HG03457 (cell line): ENCODE measurements at regions not wholly inside any gene's neighbourhood (a gene's known extent, or its start where the extent isn't known, plus 50 kb on each side); places are given as distances from the start of the nearest gene placed in this dataset.

Experiments
- ATAC-seq: cut with Tn5 transposase; IDR thresholded peaks from one replicate; pipeline ENCODE4 v1.9.1; 2021; ENCODE audit warnings: moderate number of reproducible peaks; ENCODE audit not compliant: unreplicated experiment

DNA sequence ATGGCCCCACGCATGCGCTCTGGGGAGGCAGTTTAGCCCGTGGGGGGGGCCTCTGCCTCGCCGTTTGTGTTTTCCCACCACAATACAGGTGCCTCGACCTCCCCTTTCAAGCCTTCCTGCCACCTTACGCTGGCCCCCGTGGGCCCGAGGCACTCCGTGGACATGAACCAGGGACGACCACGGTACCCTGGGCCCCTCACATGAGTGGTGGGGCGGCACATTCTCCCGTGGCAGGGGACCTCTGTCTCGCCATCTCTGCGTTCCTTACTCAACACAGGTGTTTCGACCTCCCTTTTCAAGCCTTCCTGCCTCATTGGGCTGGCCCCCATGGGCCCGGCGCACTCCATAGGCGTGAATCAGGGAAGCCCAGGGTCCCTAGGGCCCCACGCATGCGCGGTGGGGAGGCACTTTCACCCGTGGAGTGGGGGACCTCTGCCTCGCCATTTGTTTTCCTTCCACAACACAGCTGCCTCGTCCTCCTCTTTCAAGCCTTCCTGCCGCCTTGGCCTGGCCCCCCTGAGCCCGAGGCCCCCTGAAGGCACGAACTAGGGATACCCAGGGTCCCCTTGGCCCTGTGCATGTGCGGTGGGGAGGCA, 339.5 kb downstream of the ALG10 start:
- ATAC-seq: no peak

DNA sequence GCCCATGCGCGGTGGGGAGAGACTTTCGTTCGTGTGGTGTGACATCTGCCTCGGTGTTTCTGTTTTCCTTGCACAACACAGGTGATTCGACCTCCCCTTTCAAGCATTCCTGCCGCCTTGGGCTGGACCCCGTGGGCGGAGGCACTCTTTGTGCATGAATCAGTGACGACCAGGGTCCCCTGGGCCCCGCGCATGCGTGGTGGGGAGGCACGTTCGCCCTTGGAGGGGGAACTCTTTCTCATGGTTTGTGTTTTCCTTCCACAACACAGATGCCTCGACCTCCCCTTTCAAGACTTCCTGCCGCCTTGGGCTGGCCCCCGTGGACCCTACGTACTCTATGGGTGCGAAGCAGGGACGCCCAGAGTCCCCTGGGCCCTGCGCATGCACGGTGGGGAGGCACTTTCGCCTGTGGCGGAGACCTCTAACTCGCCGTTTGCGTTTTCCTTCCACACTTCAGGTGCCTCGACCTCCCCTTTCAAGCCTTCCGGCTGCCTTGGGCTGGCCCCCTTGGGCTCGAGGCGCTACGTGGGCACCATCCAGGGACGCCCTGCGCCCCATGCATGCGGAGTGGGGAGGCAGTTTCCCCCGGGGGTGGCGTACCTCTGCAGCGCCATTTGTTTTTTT, 340.9 kb downstream of the ALG10 start:
- ATAC-seq: no peak

DNA sequence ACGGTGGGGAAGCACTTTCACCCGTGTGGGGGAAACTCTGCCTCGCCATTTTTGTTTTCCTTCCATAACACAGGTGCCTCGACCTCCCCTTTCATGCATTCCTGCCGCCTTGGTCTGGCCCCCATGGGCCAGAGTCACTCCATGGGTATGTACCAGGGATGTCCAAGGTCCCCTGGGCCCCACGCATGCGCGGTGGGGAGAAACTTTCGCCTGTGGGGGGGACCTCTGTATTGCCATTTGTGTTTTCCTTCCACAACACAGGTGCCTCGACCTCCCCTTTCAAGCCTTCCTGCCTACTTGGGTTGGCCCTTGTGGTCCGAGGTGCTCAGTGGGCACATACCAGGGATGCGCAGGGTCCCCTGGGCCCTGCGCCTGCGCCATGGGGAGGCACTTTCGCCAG, 345.8 kb downstream of the ALG10 start:
- ATAC-seq: no peak

DNA sequence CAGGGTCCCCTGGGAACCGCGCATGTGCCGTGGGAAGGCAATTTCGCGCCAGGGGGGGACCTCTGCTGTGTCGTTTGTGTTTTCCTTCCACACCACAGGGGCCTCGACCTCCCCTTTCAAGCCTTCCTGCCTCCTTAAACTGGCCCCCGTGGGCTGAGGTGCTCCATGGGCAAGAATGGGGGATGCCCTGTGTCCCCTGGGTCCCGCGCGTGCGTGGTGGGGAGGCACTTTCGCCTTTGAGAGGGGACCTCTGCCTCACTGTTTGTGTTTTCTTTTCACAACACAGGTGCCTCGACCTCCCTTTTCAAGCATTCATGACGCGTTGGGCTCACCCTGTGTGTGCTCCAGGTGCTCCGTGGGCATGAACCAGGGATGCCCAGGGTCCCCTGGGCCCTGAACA, 348.8 kb downstream of the ALG10 start:
- ATAC-seq: no peak

DNA sequence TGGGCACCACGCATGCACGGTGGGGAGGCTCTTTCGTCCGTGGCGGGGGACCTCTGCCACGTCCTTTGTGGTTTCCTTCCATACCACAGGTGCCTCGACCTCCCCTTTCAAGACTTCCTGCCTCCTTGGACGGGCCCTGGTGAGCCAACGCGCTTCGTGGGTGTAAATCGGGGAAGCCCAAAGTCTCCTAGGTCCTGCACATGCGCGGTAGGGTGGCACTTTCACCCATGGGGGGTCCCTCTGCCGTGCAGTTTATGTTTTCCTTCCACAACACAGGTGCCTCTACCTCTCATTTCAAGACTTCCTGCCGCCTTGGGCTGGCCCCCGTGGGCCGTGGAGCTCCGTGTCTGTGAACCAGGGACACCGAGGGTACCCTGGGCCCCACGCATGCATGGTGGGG, 349.7 kb downstream of the ALG10 start:
- no peak for ATAC-seq

DNA sequence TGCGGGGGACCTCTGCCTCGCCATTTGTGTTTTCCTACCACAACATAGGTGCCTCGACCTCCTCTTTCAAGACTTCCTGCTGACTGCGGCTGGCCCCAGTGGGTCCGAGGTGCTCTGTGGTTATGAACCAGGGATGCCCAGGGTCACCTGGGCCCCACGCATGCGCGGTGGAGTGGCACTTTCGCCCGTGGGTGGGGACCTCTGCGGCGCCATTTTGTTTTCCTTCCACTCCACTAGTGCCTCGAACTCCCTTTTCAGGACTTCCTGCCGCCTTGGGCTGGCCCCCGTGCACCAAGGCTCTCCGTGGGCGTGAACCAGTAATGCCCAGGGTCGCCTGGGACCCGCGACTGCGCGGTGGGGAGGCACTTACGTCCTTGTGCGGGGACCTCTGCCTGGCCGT, 351.6 kb downstream of the ALG10 start:
- no peak for ATAC-seq

DNA sequence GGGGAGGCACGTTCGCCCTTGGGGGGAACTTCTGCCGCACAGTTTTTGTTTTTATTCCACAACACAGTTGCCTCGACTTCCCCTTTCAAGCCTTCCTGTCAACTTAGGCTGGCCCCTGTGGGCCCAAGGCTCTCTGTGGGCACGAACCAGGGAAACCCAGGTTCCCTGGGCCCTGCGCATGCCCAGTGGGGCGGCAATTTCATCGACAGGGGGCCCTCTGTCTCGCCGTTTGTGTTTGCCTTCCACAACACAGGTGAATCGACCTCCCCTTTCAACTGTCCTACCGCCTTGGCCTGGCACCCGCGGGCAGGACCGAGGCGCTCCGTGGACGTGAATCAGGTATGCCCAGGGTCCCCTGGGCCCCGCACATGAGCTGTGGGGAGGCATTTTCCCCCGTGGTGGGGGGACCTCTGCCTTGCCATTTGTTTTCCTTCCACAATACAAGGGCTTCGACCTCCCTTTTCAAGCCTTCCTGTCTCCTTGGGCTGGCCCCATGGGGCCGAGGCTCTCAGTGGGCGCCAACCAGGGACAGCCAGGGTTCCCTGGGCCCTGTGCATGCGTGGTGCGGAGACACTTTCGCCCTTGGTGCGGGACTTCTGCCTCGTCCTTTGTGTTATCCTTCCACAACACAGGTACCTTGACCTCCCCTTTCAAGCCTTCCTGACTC, 354.0 kb downstream of the ALG10 start:
- no peak for ATAC-seq

DNA sequence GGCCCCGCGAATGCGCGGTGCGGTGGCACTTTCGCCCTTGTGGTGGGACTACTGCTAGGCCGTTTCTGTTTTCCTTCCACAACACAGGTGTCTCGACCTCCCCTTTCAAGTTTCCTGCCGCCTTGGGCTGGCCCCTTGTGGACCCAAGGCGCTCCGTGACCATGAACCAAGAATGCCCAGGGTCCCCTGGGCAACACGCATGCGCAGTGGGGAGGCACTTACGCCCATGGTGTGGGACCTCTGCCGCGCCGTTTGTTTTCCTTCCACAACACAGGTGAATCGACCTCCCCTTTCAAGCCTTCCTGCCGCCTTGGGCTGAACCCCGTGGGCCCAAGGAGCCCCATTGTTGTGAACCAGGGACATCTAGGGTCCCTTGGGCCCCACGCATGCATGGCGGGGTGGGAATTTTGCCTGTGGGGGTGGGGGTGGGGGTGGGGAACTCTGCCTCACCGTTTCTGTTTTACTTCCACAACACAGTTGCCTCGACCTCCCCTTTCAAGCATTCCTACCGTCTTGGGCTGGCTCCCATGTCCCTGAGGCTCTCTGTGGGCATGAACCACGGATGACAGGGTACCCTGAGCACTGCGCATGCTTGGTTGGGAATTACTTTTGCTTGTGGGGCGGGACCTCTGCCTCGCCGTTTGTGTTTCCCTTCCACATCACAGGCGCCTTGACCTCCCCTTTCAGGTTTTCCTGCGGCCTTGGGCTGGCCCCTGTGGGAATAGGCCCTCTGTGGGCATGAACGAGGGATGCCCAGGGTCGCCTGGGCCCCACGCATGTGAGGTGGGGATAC, 355.1 kb downstream of the ALG10 start:
- ATAC-seq: no peak

DNA sequence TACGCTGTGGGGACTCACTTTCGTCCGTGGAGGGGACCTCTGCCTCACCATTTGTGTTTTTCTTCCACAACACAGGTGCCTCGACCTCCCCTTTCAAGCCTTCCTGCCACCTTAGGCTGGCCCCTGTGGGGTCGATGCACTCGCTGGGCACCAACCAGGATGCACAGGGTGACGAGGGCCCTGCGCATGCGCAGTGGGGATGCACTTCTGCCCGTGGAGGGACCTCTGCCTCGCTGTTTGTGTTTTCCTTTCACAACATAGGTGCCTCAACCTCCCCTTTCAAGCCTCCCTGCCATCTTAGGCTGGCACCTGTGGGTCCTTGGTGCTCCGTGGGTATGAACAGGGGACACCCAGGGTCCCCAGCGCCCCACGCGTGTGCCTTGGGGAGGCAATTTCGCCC, 356.8 kb downstream of the ALG10 start:
- ATAC-seq: no peak

DNA sequence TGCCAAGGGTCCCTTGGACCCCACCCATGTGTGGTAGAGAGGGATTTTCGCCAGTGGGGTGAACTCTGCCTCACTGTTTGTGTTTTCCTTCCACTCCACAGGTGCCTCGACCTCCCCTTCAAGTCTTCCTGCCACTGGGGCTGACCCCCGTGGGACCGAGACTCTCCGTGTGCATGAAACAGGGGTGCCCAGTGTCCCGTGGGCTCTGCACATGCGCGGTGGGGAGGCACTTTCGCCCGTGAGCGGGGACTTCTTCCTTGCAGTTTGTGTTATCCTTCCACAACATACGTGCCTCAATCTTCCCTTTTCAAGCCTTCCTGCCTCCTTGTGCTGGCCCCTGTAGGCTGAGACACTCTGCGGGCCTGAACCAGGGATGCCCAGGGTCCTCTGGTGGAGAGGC, 362.4 kb downstream of the ALG10 start:
- ATAC-seq: no peak

DNA sequence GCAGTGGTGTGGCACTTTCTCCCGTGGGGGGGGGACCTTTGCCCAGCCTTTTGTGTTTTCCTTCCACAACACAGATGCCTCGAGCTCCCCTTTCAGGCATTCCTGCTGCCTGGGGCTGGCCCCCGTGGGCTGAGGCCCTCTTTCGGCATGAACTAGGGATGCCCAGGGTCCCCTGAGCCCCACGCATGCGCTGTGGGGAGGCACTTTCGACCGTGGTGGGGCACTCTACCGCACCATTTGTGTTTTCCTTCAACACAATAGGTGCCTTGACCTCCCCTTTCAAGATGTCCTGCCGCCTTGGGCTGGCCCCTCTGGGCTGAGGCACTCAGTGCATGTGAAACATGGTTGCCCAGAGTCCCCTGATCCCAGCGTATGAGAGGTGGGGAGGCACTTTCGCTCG, 363.7 kb downstream of the ALG10 start:
- no peak for ATAC-seq

DNA sequence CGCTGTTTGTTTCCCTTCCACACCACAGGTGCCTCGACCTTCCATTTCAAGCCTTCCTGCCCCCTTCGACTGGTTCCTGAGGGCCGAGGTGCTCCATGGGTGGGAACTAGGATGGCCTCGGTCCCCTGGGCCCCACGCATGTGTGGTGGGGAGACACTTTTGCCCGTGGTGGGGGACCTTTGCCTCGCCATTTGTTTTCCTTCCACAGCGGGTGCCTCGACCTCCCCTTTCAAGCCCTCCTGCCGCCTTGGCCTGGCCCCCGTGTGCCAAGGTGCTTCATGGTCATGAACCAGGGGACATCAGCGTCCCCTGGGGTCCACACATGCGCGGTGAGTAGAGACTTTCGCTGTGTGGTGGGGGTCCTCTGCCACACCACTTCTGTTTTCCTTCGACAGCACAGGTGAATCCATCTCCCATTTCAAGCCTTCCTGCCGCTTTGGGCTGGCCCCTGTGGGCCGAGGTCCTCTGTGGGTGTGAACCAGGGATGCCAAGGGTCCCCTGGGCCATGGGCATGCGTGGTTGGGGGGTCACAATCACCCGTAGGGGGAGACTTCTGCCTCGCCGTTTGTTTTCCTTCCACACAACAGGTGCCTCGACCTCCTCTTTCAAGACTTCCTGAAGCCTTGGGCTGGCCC, 364.4 kb downstream of the ALG10 start:
- no peak for ATAC-seq

DNA sequence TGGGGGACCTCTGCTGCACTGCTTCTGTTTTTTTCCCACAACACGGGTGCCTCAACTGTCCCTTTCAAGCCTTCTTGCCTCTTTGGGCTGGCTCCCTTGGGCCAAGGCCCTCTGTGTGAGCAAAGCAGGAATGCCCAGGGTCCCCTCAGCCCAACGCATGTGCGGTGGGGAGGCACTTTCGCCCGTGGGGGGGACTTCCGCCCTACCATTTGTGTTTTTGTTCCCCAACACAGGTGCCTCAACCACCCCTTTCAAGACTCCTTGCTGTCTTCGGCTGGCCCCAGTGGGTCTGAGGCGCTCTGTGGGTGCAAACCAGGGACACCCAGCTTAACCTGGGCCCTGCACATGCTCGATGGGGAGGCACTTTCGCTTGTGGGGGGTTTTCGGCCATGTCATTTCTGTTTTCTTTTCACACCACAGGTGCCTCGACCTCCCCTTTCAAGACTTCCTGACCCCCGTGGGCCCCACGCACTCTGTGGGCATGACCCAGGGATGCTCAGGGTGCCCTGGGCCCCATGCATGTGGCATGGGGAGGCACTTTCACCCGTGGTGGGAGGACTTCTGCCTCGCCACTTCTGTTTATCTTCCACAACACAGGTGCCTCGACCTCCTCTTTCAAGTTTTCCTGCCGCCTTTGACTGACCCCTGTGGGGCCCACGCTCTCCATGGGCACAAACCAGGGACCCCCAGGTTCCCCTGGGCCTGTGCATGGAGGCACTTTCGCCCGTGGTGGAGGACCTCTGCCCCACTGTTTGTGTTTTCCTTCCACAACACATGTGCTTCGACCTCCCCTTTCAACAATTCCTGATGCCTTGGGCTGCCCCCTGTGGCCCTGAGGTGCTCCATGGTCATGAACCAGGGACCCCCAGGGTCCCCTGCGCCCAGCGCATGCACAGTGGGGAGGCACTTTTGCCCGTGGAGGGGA, 365.7 kb downstream of the ALG10 start:
- ATAC-seq: no peak

DNA sequence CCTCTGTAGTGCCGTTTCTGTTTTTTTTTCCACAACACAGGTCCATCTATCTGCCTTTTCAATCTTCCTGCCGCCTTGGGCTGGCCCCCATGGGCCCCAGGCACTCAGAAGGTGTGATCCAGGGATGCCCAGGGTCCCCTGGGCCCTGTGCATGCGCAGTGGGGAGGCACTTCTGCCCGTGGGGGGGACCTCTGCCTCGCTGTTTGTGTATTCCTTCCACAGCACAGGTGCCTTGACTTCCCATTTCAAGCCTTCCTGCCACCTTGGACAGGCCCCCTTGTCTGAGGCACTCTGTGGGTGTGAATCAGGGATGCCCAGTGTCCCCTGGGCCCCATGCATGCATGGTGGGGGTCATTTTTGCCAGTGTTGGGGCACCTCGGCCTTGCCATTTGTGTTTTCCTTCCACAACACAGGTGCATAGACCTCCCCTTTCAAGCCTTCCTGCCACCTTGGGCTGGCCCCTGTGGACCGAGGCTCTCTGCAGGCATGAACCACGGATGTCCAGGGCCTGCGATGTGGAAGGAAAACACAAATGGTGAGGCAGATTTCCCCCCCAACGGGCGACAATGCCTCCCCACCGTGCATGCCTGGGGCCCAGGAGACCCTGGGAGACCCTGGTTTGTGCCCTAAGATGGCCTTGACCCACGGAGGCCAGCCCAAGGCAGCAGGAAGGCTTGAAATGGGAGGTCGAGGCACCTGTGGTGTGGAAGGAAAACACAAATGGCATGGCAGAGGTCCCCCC, 366.5 kb downstream of the ALG10 start:
- no peak for ATAC-seq

DNA sequence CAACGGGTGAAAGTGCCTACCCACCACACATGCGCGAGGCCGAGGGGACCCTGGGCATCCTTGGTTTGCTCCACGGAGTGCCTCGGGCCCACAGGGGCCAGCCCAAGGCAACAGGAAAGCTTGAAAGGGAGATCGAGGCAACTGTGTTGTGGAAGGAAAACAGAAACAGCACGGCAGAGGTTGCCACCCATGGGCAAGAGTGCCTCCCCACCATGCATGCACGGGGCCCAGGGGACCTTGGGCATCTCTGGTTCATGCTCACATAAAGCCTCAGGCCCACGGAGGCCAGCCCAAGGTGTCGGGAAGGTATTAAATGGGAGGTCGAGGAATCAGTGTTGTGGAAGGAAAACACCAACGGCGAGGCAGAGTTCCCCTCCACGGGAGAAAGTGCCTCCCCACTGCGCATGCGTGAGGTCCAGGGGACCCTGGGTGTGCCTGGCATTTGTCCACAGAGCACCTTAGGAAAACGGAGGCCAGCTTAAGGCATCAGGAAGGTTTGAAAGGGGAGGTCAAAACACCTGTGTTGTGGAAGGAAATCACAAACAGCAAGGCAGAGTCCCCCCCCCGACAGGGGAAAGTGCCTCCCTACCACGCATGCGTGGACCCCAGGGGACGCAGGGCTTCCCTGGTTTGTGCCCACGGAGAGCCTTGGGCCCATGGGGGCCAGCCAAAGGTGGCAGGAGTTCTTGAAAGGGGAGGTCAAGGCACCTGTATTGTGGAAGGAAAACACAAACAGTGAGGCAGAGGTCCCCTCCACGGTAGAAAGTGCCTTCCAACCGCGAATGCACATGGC, 367.3 kb downstream of the ALG10 start:
- ATAC-seq: no peak

DNA sequence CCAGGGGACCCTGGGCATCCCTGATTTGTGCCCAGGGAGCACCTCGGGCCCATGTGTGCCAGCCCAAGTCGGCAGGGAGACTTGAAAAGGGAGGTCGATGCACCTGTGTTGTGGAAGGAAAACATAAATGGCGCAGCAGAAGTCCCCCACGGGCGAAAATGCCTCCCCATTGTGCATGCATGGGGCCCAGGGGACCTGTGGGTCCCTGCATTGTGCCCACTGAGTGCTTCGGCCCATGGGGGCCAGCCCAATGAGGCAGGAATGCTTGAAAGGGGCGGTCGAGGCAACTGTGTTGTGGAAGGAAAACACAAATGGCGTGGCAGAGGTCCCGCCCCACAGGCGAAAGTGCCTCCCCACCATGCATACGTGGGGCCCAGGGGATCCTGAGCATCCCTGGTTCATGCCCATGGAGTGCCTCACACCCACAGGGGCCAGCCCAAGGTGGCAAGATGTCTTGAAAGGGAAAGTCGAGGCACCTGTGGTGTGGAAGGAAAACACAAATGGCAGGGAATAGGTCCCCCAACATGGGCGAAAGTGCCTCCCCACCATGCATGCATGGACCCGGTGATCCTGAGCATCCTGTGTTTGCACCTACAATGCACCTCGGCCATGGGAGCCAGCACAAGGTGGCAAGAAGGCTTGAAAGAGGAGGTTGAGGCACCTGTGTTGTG, 368.0 kb downstream of the ALG10 start:
- no peak for ATAC-seq

DNA sequence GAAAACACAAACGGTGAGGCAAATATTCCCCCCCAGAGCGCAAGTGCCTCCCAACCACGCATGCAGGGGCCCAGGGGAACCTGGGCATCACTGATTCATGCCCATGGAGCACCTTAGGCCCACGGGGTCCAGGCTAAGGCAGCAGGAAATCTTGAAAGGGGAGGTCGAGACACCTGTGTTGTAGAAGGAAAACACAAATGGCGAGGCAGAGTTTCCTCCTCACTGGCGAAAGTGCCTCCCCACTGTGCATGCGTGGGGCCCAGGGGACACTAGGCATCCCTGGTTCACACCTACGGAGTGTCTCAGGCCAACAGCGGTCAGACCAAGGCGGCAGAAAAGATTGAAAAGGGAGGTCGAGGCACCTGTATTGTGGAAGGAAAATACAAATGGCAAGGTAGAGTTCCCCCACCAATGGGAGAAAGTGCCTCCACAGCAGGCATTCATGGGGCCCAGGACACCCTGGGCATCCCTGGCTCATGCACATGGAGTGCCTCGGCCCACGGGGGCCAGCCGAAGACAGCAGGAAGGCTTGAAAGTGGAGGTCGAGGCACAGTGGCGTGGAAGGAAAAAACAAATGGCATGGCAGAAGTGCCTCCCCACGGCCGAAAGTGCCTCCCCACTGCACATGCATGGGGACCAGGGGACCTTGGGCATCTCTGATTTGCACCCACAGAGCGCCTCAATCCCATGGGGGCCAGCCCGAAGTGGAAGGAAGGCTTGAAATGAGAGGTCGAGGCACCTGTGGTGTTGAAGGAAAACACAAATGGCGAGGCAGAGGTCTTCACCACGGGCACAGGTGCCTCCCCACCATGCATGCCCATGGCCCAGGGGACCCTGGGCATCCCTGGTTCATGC, 368.8 kb downstream of the ALG10 start:
- ATAC-seq: no peak
